Body of pancreas (tissue), 4 donors: ENCODE measurements at regions not wholly inside any gene's neighbourhood (a gene's known extent, or its start where the extent isn't known, plus 50 kb on each side); places are given as distances from the start of the nearest gene placed in this dataset.

ENCODE experiments used
- ATAC-seq: fragments of 150-250 bp; one replicate; pipeline ENCODE4 v1.9.1; 2016
- DNase-seq, 4 donors: peaks; one replicate each; pipeline ENCODE4 v3.0.0-alpha.2; 2019
- H3K27ac ChIP-seq, 4 donors: fragments of 200-600 bp; sonication (generic); 1 replicate in 3 of 4; 2 replicates in 1 of 4; pipeline versions ENCODE4 v1.5.1 to v1.6.1; 2016 to 2019; ENCODE audit warnings: mild to moderate bottlenecking in 1 of 4, mixed read lengths in 1 of 4, moderate library complexity in 1 of 4
- H3K27me3 ChIP-seq, 2 donors: fragments of 200-600 bp; sonication (generic); one replicate each; pipeline ENCODE4 v1.6.0; 2016; ENCODE audit warnings: mild to moderate bottlenecking in 1 of 2
- H3K36me3 ChIP-seq, 2 donors: fragments of 200-600 bp; sonication (generic); replicated peaks in 1 of 2; 2 replicates each; pipeline ENCODE4 v1.5.1; 2016; ENCODE audit warnings: low read depth in 2 of 2; ENCODE audit not compliant: insufficient read depth in 1 of 2
- H3K4me1 ChIP-seq: fragments of 200-600 bp; sonication (generic); one replicate; pipeline ENCODE4 v1.6.0; 2016
- H3K4me3 ChIP-seq, 2 donors: fragments of 200-600 bp; sonication (generic); 1 replicate in 1 of 2; 2 replicates in 1 of 2; pipeline ENCODE4 v1.5.1; 2016 to 2019
- H3K9me3 ChIP-seq, 3 donors: fragments of 200-600 bp; sonication (generic); 1 replicate in 2 of 3; 2 replicates in 1 of 3; pipeline ENCODE4 v1.5.1; 2016
- POLR2A ChIP-seq, 3 donors: fragments of 450-650 bp; IDR thresholded peaks; one replicate each; pipeline ENCODE4 v1.6.1; 2016; ENCODE audit warnings: antibody characterized with exemption in 3 of 3, mild to moderate bottlenecking in 2 of 3
- WGBS, 2 donors: methylation state at CpG; one replicate each; pipeline ENCODE4 v1.1.5; 2017; 5-methylcytosine and 5-hydroxymethylcytosine counted together
- intact Hi-C: fragments of 100-400 bp; cut with DNase I; formaldehyde crosslinking; loops from one replicate; pipeline ENCODE4 v1.15.1; 2023
- TF ChIP-seq, protein P1 (sequence below), 7 experiments: fragments of 450-650 bp in 4 of 7; fragments of 200-600 bp in 3 of 7; sonication (generic) in 3 of 7; IDR thresholded peaks; one replicate each; pipeline ENCODE4 v1.5.1; 2016 to 2019; ENCODE audit warnings: antibody characterized with exemption in 7 of 7

DNA sequence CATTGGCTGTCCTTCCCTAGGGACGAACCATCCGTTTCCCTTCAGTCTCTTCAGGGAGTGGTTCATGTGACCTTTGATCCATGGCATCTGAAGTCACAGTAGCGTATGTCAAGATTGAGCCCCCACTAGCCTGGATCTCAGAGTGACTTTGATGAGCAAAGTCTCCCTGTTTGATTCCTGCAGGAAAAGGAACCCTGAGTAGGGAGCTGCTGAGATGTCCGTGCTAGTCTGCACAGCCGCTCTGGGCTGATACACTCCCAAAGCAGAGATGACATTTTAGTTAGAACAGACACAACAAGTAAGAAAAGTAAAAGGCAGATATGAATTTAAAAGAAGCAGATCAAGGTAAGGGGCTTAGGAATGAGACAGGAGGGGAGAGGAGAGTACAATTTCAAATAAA, 899.4 kb downstream of the C6orf118 start:
- intact Hi-C loops: no loop called here

DNA sequence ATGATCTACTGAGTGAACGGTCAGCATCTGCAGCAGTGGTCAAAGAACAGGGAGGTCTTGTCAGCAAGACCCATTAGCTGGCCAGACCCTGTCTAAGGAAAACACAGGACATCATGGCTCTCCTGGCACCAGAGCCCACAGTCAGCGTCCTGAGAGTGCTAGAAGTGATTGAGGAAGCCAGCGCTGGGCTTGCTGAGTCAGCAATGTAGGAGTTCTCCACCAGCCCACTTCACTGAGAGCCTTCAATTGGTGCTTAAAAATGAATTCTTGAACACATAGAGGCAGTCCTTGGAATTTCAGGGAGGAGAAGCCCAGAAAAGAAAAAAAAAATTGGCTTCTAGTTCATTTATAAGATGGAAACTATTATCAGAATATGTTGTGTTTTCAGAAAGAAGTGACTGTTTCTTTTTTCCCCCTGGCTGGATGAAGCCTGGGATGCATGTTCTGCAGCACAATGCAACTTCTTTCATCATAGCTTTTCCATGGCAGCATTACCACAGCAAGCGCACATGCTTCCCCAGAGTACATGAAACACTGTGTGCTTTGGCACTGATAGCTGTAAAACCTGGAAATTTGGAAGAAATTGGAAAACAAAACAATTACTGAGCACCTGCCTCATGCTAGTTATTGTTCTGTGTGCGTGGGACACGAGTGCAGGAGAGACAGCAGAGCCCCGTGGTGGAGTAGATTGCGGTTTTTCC, 899.9 kb downstream of the C6orf118 start:
- ATAC-seq: no peak
- H3K27me3 ChIP-seq: no peaks in the 10 kb centered on the region
- H3K9me3 ChIP-seq: no peaks in the 10 kb centered on the region
- DNase-seq: no peak
- intact Hi-C loops: no loop called here
- no peak overlapping the region for H3K27ac ChIP-seq
- TF ChIP-seq POLR2A (IDR thresholded peaks at IDR 0.05): no peak
- TF ChIP-seq, protein P1, sequence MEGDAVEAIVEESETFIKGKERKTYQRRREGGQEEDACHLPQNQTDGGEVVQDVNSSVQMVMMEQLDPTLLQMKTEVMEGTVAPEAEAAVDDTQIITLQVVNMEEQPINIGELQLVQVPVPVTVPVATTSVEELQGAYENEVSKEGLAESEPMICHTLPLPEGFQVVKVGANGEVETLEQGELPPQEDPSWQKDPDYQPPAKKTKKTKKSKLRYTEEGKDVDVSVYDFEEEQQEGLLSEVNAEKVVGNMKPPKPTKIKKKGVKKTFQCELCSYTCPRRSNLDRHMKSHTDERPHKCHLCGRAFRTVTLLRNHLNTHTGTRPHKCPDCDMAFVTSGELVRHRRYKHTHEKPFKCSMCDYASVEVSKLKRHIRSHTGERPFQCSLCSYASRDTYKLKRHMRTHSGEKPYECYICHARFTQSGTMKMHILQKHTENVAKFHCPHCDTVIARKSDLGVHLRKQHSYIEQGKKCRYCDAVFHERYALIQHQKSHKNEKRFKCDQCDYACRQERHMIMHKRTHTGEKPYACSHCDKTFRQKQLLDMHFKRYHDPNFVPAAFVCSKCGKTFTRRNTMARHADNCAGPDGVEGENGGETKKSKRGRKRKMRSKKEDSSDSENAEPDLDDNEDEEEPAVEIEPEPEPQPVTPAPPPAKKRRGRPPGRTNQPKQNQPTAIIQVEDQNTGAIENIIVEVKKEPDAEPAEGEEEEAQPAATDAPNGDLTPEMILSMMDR (IDR thresholded peaks at IDR 0.05): no peak
- H3K4me1 ChIP-seq: no peaks in the 10 kb centered on the region
- no peak overlapping the region for H3K4me3 ChIP-seq
- no peaks in the 10 kb centered on the region for H3K36me3 ChIP-seq
- 55 to 66% methylated on average over 7 to 8 of the region's 8 CpGs for WGBS, 2 donors

More for the DNA sequence above, 899.4 kb downstream of the C6orf118 start:
- 58 to 71% methylated on average over 5 of the region's 5 CpGs for WGBS, 2 donors
- Histone ChIP-seq H3K36me3 (no peaks in the 10 kb centered on the region), H3K27me3 (no peaks in the 10 kb centered on the region), H3K27ac (no peak overlapping the region), H3K4me3 (no peak overlapping the region), H3K9me3 (no peaks in the 10 kb centered on the region), H3K4me1 (no peaks in the 10 kb centered on the region)
- no peak for DNase-seq
- ATAC-seq: no peak
- TF ChIP-seq, protein P1 (IDR thresholded peaks at IDR 0.05): no peak
- no peak for TF ChIP-seq POLR2A (IDR thresholded peaks at IDR 0.05)

DNA sequence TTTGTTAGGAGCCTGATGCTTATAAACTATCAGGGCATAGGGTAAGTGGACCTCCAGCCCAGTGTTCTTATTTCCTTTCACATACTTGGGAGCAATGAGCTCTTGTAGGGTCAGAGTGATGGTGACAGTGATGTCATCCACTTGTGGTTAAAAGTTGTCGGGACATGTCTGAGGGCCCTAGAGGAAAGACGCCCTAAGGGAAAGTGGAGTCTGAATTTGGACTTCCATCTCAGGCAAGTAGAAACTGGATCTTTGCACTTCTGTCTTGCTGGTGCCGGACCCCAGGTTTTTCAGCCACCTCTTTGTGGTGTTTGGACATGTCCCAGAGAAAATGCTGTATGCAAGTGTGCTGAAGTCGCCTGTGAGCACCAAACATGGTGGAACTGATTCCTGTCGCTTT, 900.5 kb downstream of the C6orf118 start:
- TF ChIP-seq POLR2A (IDR thresholded peaks at IDR 0.05): no peak
- TF ChIP-seq, protein P1 (IDR thresholded peaks at IDR 0.05): no peak
- no peaks in the 10 kb centered on the region for H3K4me1 ChIP-seq
- H3K27ac ChIP-seq: no peak overlapping the region
- H3K9me3 ChIP-seq: no peaks in the 10 kb centered on the region
- DNase-seq (no peak), ATAC-seq (no peak)
- H3K4me3 ChIP-seq: no peak overlapping the region
- no peaks in the 10 kb centered on the region for H3K27me3 ChIP-seq
- intact Hi-C loops: no loop called here
- WGBS, 2 donors: 60 to 64% methylated on average over 4 to 5 of the region's 5 CpGs
- no peaks in the 10 kb centered on the region for H3K36me3 ChIP-seq

DNA sequence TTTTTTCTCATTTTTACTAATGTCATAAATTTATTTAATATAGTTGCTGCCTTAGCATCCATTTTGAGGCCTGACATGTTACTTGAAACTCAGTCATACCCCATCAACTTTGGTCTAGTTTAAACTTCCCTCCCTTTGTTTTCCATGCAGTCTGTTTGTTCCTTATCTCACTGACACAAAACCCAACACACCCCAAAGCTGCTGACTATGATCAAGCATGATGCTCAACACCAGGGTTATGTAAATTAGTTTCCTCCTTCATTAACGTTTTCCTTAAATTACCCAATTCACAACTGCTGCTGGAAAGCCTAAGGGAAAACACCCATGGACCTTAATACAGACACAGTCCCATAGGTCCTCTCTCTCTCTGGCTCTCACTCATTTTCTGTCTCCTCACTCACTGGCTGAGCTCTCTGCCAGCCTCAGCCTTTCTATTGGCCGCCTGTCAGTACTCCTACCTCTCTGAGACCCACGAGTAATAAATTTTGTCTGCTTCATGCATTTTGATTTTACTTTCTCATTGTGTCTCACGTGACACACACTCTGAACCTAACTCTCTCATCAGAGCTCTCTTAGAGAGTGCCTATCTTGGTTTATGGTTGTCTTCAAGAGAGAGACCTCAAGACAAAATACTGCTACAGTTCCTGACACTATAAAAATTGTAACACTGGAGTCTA, 904.5 kb downstream of the C6orf118 start:
- DNase-seq (no peak), ATAC-seq (no peak)
- WGBS, 2 donors: 34 to 55% methylated on average over 4 of the region's 4 CpGs
- H3K27me3 ChIP-seq: no peaks in the 10 kb centered on the region
- intact Hi-C loops: no loop called here
- no peaks in the 10 kb centered on the region for H3K36me3 ChIP-seq
- TF ChIP-seq, protein P1 (IDR thresholded peaks at IDR 0.05): no peak
- TF ChIP-seq POLR2A (IDR thresholded peaks at IDR 0.05): no peak
- no peak overlapping the region for H3K27ac ChIP-seq
- no peaks in the 10 kb centered on the region for H3K9me3 ChIP-seq
- H3K4me3 ChIP-seq: no peak overlapping the region
- H3K4me1 ChIP-seq: no peaks in the 10 kb centered on the region
